Transverse colon (tissue), 3 donors: ENCODE measurements at regions not wholly inside any gene's neighbourhood (a gene's known extent, or its start where the extent isn't known, plus 50 kb on each side); places are given as distances from the start of the nearest gene placed in this dataset.

ENCODE experiments used
- EP300 ChIP-seq: sonication (generic); formaldehyde crosslinking; IDR thresholded peaks from one replicate; pipeline ENCODE4 v1.6.1; 2017; ENCODE audit warnings: antibody characterized with exemption, low read depth
- POLR2A ChIP-seq: fragments of 450-650 bp; IDR thresholded peaks from one replicate; pipeline ENCODE4 v1.6.1; 2016; ENCODE audit warnings: antibody characterized with exemption, mild to moderate bottlenecking, moderate library complexity
- TF ChIP-seq, protein P1 (sequence below), 5 experiments: fragments of 200-600 bp in 3 of 5; fragments of 450-650 bp in 2 of 5; sonication (generic) in 3 of 5; IDR thresholded peaks; 1 replicate in 2 of 5; 2 replicates in 3 of 5; pipeline ENCODE4 v1.5.1; 2016 to 2017; ENCODE audit warnings: antibody characterized with exemption in 5 of 5, inconsistent platforms in 3 of 5, mild to moderate bottlenecking in 2 of 5, moderate library complexity in 1 of 5

DNA sequence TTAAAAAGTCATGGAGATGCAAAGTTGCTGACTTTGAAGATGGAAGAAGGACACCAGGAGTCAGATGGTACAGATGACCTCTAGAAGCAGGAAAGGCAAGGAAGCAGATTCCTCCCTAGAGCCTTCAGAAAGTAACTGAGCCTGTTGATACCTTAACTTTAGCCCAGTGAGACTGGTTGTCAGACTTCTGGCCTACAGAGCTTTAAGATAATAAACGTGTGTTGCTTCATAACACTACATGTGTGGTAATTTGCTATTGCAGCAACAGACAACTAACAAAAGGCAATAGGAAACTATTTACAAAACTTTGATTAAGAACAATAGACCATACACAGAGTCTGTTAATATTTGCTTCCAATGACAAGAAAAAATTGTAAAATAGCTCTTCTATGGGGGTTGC lies 102.0 kb upstream of the USP38 start:
- TF ChIP-seq, protein P1, sequence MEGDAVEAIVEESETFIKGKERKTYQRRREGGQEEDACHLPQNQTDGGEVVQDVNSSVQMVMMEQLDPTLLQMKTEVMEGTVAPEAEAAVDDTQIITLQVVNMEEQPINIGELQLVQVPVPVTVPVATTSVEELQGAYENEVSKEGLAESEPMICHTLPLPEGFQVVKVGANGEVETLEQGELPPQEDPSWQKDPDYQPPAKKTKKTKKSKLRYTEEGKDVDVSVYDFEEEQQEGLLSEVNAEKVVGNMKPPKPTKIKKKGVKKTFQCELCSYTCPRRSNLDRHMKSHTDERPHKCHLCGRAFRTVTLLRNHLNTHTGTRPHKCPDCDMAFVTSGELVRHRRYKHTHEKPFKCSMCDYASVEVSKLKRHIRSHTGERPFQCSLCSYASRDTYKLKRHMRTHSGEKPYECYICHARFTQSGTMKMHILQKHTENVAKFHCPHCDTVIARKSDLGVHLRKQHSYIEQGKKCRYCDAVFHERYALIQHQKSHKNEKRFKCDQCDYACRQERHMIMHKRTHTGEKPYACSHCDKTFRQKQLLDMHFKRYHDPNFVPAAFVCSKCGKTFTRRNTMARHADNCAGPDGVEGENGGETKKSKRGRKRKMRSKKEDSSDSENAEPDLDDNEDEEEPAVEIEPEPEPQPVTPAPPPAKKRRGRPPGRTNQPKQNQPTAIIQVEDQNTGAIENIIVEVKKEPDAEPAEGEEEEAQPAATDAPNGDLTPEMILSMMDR (IDR thresholded peaks at IDR 0.05), result no peak
- TF ChIP-seq POLR2A (no peak), EP300 (no peak)
